BJ (cell line): ENCODE measurements at regions not wholly inside any gene's neighbourhood (a gene's known extent, or its start where the extent isn't known, plus 50 kb on each side); places are given as distances from the start of the nearest gene placed in this dataset.

Experiments
- CTCF ChIA-PET: fragments of 350-600 bp; formaldehyde crosslinking; extraction: SDS; loops from one replicate; lab custom pipeline; 2021; ENCODE audit warnings: antibody characterized with exemption, inconsistent platforms; lab: Yijun Ruan, JAX
- POLR2A ChIA-PET: fragments of 300-600 bp; sonication (Branson Sonifier 250); formaldehyde crosslinking; extraction: SDS; loops from one replicate; lab custom pipeline; 2021; ENCODE audit warnings: antibody characterized with exemption; lab: Charles Lee
- DNase-seq: peaks from one replicate; pipeline ENCODE4 v3.0.0-alpha.2; 2011; ENCODE audit warnings: low read depth
- H3K27me3 ChIP-seq: 2 replicates; pipeline ENCODE4 v1.6.0; 2011; ENCODE audit warnings: low read length; ENCODE audit not compliant: control insufficient read depth, insufficient read depth
- H3K36me3 ChIP-seq: 2 replicates; pipeline ENCODE4 v1.5.1; 2011; ENCODE audit warnings: low read length; ENCODE audit not compliant: control insufficient read depth, insufficient read depth
- H3K4me3 ChIP-seq: 2 replicates; pipeline ENCODE4 v1.5.1; 2011; ENCODE audit warnings: low read depth, mild to moderate bottlenecking, control low read depth, low read length
- TF ChIP-seq, protein P1 (sequence below): IDR thresholded peaks from 2 replicates; pipeline ENCODE4 v1.5.1; 2011; ENCODE audit warnings: low read depth, mild to moderate bottlenecking, control low read depth, inconsistent platforms, low read length, moderate library complexity; ENCODE audit not compliant: insufficient read depth

DNA sequence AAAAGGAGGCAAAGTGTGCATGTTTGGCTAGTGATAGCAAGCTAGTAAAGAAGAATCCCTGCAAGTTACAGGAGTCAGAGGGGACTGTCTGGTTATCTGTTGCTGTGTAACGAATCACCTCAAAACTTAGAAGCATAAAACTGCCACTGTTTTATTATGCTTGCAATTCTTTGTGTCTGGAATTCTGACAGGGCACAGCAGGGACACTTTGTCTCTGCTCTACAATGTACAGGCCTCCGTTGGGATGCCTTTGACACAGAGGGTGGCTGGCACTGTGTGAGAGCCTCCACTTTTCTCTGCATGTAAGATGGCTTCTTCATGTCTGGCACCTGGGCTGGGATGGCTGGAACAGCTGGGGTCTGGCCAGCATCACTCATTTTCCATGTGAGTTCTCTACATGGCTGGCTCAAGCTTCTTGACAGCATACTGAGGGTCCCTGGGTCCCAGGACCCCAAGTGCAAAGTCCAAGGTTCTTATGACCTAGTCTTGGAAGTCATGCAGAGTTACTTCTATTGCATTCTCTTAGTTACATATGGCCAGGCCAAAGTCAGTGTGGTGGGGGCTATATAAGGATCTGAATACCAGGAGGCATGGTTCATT is 276.9 kb downstream of the RPS24 start:
- H3K36me3 ChIP-seq: no peaks in the 10 kb centered on the region
- CTCF ChIA-PET: interaction anchor here (1.1 kb wide), 1 partner anchor 263 kb away, joined by 7 read pairs; no protein-coding TSS in a partner anchor
- no peak for DNase-seq
- TF ChIP-seq, protein P1, sequence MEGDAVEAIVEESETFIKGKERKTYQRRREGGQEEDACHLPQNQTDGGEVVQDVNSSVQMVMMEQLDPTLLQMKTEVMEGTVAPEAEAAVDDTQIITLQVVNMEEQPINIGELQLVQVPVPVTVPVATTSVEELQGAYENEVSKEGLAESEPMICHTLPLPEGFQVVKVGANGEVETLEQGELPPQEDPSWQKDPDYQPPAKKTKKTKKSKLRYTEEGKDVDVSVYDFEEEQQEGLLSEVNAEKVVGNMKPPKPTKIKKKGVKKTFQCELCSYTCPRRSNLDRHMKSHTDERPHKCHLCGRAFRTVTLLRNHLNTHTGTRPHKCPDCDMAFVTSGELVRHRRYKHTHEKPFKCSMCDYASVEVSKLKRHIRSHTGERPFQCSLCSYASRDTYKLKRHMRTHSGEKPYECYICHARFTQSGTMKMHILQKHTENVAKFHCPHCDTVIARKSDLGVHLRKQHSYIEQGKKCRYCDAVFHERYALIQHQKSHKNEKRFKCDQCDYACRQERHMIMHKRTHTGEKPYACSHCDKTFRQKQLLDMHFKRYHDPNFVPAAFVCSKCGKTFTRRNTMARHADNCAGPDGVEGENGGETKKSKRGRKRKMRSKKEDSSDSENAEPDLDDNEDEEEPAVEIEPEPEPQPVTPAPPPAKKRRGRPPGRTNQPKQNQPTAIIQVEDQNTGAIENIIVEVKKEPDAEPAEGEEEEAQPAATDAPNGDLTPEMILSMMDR: no peak
- H3K27me3 ChIP-seq: no peaks in the 10 kb centered on the region
- POLR2A ChIA-PET: no interaction called here
- H3K4me3 ChIP-seq: no peak overlapping the region

DNA sequence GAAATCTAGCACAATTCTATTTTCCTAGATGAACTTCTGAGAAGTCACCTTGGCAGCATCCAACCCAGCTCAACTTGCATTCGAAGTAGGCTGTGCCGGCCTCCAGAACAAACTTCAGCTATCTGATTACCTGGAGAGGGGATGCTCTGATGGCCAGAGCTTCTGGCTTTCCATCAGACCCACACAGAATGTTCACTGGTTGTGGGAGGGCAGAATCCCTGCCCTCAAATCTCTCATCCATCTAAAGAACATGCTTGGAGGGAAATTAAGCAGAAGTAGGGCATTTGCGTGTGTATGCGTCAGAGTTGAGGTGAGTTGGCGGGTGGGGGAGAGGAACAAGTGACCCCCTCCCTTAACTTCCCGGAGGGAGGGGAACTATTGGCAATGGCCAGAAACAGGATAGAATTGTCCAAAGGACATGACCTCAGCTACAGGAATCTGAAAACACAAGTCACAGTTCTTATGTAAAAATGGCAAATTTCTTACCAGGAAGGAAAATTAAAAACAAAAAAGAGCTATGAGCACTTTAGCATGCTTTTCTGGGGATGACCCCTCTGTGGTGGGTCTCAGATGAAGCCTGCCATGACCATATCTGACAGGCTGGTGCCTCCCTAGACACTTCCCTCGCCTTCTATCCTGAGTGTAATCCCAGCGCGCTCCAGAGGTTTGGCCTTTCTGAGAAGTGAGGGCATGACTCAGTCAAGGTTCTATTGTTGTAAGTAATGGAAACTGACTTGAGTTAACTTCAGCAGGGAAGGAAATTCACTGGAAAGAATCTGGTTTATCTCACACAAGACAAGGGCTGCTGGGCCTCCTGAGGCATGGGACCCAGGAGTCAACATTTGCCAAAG is 278.8 kb downstream of the RPS24 start:
- ChIA-PET POLR2A (no interaction called here), CTCF (interaction anchor here (0.7 to 3.6 kb wide), 4 partner anchors 101 to 686 kb away, joined by 3 to 15 read pairs (median 4); no protein-coding TSS in a partner anchor)
- Histone ChIP-seq H3K27me3 (no peaks in the 10 kb centered on the region), H3K36me3 (no peaks in the 10 kb centered on the region), H3K4me3 (no peak overlapping the region)
- TF ChIP-seq, protein P1: no peak
- no peak for DNase-seq

DNA sequence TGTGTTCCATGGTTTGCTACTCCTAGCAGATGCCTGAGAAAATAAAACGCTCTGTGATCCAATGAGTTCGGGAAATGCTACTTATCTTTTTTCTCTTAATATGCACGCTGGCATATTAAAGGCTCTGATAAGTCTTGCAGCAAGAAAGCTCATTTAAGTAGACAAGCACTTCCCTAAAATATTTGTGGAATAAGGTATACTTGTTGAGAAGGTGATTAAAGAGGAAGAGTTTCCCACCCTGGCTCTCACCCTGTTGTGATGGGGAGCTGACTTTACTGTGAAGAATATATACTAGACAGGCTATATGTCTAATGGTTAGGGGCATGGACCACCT is 279.4 kb downstream of the RPS24 start:
- TF ChIP-seq, protein P1: no peak
- Histone ChIP-seq H3K36me3 (no peaks in the 10 kb centered on the region), H3K27me3 (no peaks in the 10 kb centered on the region), H3K4me3 (no peak overlapping the region)
- ChIA-PET CTCF (interaction anchor here (0.7 to 3.6 kb wide), 3 partner anchors 102 to 277 kb away, joined by 3 to 15 read pairs (median 4); no protein-coding TSS in a partner anchor), POLR2A (no interaction called here)
- DNase-seq: no peak

DNA sequence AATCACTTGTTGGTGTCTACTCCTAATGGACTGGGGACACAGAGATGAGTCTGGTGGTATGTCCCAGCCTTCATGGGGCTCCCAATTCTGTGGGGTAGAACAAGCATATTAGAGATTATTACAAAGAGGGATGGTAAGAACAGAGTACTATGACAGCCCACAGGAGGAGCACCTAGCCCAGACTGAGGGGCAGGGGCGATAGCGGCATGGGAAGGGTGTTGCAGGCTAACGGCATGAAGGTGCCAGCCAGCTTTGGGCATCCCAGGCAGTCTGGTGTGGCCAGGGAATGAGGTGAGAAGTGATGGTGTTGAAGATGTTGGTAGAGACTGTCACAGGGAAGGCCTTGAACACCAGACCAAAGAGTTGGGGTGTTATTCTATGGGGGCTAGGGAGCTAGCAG is 280.0 kb downstream of the RPS24 start:
- POLR2A ChIA-PET: no interaction called here

DNA sequence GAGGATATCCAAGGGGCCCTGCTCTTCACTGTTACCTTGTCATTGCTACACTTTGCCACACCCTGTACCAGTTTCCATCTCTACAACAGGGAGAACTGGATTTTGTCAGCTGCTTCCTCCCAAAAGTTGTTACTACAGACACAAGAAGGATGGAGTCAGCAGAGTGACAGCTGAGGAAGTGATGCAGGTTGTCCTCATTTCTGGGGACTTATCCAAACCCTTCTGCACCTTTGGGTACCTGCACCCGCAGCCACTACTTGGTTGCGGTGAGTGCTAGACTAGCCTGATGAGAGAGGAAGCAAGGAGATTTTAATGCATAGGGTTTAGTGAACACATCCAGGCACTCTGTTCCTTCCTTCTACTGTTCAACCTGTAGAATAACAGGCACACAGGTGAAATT is 281.0 kb downstream of the RPS24 start:
- Histone ChIP-seq H3K4me3 (no peak overlapping the region), H3K36me3 (no peaks in the 10 kb centered on the region), H3K27me3 (no peaks in the 10 kb centered on the region)
- DNase-seq: no peak
- TF ChIP-seq, protein P1: no peak
- CTCF ChIA-PET: interaction anchor here (1.2 to 3.6 kb wide), 3 partner anchors 12 to 267 kb away, joined by 3 to 15 read pairs (median 4); no protein-coding TSS in a partner anchor
- POLR2A ChIA-PET: no interaction called here

More for the DNA sequence above, 280.0 kb downstream of the RPS24 start:
- no peak for DNase-seq
- TF ChIP-seq, protein P1: no peak
- Histone ChIP-seq H3K36me3 (no peaks in the 10 kb centered on the region), H3K4me3 (no peak overlapping the region), H3K27me3 (no peaks in the 10 kb centered on the region)
- CTCF ChIA-PET: interaction anchor here (0.7 to 3.6 kb wide), 3 partner anchors 103 to 278 kb away, joined by 3 to 15 read pairs (median 4); no protein-coding TSS in a partner anchor
